ENCODE measurements at regions not wholly inside any gene's neighbourhood (a gene's known extent, or its start where the extent isn't known, plus 50 kb on each side); places are given as distances from the start of the nearest gene placed in this dataset.
A peak's percentile ranks its signal among the peaks of the same experiment; 100 is the strongest.

DNA sequence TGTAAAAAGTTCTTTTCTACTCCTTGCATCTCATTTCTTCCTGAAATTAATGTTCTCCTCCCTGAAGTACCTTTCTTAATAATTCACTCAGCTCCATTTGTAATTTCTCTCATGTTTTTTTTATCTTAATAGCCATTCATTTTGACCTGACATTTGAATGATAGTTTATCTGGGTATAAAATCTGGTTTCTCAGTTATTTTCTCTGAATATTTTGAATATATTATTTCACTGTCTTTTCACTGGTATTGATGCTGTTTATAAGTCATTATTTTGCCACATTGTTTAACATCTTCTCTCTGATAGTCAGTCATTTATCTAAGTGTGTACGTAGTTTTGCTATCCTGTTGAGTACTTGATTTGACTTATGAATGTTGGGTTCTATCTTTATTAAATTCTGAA lies 68.8 kb upstream of the ARHGAP18 start:
- no peak for DNase-seq

DNA sequence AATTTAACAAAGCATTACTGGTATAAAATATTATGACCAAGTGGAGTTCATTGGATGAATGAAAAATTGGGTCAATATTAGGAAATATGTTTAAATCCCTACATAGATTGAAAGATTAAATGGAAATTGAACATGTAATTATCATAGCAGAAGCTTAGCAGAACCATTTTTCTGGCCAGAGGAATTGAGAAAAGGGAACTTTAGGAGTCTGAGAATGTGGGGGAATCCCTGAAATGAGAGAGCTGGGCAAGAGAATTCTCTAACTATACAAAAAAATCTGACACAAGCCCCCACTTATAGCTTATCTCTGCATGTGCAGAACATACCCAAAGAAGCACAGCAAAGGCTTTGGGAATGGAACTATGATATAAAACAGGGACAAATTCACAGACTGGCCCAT lies 67.4 kb upstream of the ARHGAP18 start:
- no peak for DNase-seq

- DNase-seq, result no peak
Measured at GRCh38 chr6:129776542-129777330, 66.8 kb upstream of the ARHGAP18 start.

GRCh38 chr6:129774697-129775447 lies 64.9 kb upstream of the ARHGAP18 start:
- peak; percentile 21 for DNase-seq

- DNase-seq, result no peak
Measured at GRCh38 chr6:129773304-129773703, 63.3 kb upstream of the ARHGAP18 start.

GRCh38 chr6:129771678-129772077 lies 61.7 kb upstream of the ARHGAP18 start:
- DNase-seq, result no peak

DNA sequence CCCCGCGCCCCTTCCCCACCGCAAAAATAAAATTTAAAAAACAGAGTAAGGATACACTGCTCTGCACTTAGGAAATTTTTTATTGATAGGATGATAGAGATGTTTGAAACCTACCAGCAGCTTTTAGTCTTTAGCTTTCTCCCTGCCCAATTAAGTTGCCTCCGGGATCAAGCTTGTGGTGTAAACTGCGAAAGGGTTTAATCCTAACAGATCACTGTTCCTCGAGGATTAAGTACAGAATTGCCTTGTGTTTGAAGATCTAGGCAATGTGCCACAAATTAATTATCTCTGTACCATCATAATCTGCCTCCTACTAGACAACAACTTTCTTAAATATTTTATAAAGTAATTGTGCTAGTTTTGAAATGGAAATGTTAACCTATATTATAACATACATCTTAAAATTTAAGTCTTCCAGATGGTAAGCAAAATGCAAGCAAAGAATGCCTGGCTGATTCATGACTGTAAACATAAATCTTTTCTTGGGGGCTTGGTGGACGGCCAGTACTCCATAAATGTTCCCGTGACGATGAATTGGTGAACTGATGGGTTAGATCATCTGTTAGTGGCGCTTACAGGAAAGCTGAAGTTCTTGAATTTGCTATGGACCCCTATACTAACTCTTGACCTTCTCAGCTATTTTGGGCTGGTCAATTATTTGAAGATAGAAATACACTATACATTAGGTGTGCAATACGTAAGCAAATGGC lies 58.0 kb upstream of the ARHGAP18 start:
- DNase-seq, result no peak

DNA sequence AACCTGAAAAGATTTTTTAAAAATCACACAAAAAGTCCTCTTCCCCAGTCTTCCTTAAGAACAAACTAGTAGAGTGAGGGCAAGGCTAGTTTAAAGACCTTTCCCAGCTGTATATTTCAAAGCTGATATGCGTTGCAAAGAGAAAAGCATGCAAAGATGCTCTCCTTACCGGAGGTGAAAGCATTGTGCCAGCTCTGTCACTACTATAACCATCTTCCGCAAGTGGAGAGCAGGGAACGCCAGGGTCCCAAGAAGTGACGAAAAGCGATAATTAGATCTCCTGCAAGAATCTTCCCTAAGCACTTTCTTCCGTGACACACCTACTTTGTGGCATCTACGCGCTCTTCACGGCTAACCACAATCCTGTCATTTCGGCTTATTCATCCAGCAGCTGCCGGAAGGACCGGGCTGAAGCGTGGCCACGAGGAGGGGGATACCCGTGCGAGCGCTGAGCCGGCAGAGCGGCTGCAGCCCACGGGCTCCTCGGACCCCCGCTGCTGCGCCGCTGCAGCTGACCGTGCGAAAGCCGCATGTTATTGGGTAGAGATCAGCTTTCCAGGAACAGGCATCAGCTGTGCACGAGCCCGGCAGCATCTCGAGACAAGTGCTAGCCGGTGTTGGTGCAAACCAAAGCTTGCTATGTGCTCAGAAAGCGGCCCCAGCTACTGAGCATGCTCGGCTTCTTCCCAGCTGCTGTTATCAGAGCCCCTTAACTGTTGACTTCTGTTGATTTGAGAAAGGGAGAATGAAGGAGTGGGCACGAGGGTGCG lies 57.2 kb upstream of the ARHGAP18 start:
- peak; percentile 36 for DNase-seq

- no peak for DNase-seq
Measured at GRCh38 chr6:129764761-129765407, 54.9 kb upstream of the ARHGAP18 start.

GRCh38 chr6:129759796-129760605 lies 50.0 kb upstream of the ARHGAP18 start:
- no peak for DNase-seq
